Esophagus mucosa (tissue), 1 donor: ENCODE measurements at regions not wholly inside any gene's neighbourhood (a gene's known extent, or its start where the extent isn't known, plus 50 kb on each side); places are given as distances from the start of the nearest gene placed in this dataset.
A peak's percentile ranks its signal among the peaks of the same experiment; 100 is the strongest.

Experiments used
- ATAC-seq: fragments of 200-7000 bp; cut with Tn5 transposase; one replicate; pipeline ENCODE4 v1.9.1; 2020
- donor health status: DM: yes; HTN: yes; CAD: no.

GRCh38 chr1:60577029-60577428 lies 503.5 kb upstream of the C1orf87 start:
- ATAC-seq, result no peak

GRCh38 chr1:60575326-60575977 lies 501.9 kb upstream of the C1orf87 start:
- ATAC-seq, result no peak

- ATAC-seq, result peak; percentile 70
Measured at GRCh38 chr1:60573726-60574409, 500.3 kb upstream of the C1orf87 start.

GRCh38 chr1:60573121-60573520 lies 499.6 kb upstream of the C1orf87 start:
- peak; percentile 68 for ATAC-seq

- ATAC-seq, result no peak
Measured at GRCh38 chr1:60572378-60572777, 498.8 kb upstream of the C1orf87 start.

GRCh38 chr1:60571811-60572210 lies 498.2 kb upstream of the C1orf87 start:
- ATAC-seq, result no peak

- peak; percentile 67 for ATAC-seq
Measured at GRCh38 chr1:60569189-60569588, 495.6 kb upstream of the C1orf87 start.

- ATAC-seq, result no peak
Measured at GRCh38 chr1:60567256-60567655, 493.7 kb upstream of the C1orf87 start.

- ATAC-seq, result no peak
Measured at GRCh38 chr1:60564916-60565750, 491.6 kb upstream of the C1orf87 start.

- ATAC-seq, result no peak
Measured at GRCh38 chr1:60563777-60564535, 490.4 kb upstream of the C1orf87 start.

- no peak for ATAC-seq
Measured at GRCh38 chr1:60562740-60563139, 489.2 kb upstream of the C1orf87 start.

- no peak for ATAC-seq
Measured at GRCh38 chr1:60560701-60561100, 487.1 kb upstream of the C1orf87 start.

- ATAC-seq, result no peak
Measured at GRCh38 chr1:60558236-60558635, 484.7 kb upstream of the C1orf87 start.

- no peak for ATAC-seq
Measured at GRCh38 chr1:60553730-60554129, 480.2 kb upstream of the C1orf87 start.

- no peak for ATAC-seq
Measured at GRCh38 chr1:60547821-60548220, 474.3 kb upstream of the C1orf87 start.

GRCh38 chr1:60541831-60542532 lies 468.4 kb upstream of the C1orf87 start:
- ATAC-seq, result no peak

GRCh38 chr1:60540141-60540540 lies 466.6 kb upstream of the C1orf87 start:
- no peak for ATAC-seq

GRCh38 chr1:60535713-60536112 lies 462.1 kb upstream of the C1orf87 start:
- ATAC-seq, result no peak

- no peak for ATAC-seq
Measured at GRCh38 chr1:60527567-60527966, 454.0 kb upstream of the C1orf87 start.

- no peak for ATAC-seq
Measured at GRCh38 chr1:60516996-60517395, 443.4 kb upstream of the C1orf87 start.

- no peak for ATAC-seq
Measured at GRCh38 chr1:60510162-60510561, 436.6 kb upstream of the C1orf87 start.

- ATAC-seq, result no peak
Measured at GRCh38 chr1:60504206-60504840, 430.8 kb upstream of the C1orf87 start.
